SU-DHL-6 (cell line): ENCODE measurements at regions not wholly inside any gene's neighbourhood (a gene's known extent, or its start where the extent isn't known, plus 50 kb on each side); places are given as distances from the start of the nearest gene placed in this dataset.

Experiments
- H2AFZ ChIP-seq: fragments of 200-600 bp; sonication (generic); 2 replicates; pipeline ENCODE4 v1.6.1; 2014; ENCODE audit warnings: low read depth, mild to moderate bottlenecking, moderate library complexity, mixed read lengths, antibody characterized with exemption, low read length; ENCODE audit not compliant: severe bottlenecking
- H3F3A ChIP-seq: fragments of 200-600 bp; shearing (Covaris generic); 2 replicates; pipeline ENCODE4 v1.6.0; 2016; ENCODE audit warnings: antibody characterized with exemption, mild to moderate bottlenecking; ENCODE audit not compliant: insufficient read depth
- H3K27ac ChIP-seq: fragments of 200-600 bp; sonication (generic); 2 replicates; pipeline ENCODE4 v1.5.1; 2016; ENCODE audit warnings: low read depth, mild to moderate bottlenecking, low read length, moderate library complexity, mixed read lengths
- H3K27me3 ChIP-seq: fragments of 200-600 bp; sonication (generic), shearing (Covaris generic); 2 replicates; pipeline ENCODE4 v1.6.0; 2014; ENCODE audit warnings: mild to moderate bottlenecking, low read length
- H3K36me3 ChIP-seq: fragments of 200-600 bp; sonication (generic); 2 replicates; pipeline ENCODE4 v1.6.1; 2014; ENCODE audit warnings: mild to moderate bottlenecking, low read length, mixed read lengths
- H3K4me2 ChIP-seq: fragments of 300-600, 200-600 bp; shearing (Covaris generic), sonication (generic); 2 replicates; pipeline ENCODE4 v1.6.0; 2014; ENCODE audit warnings: low read length, low read depth, mild to moderate bottlenecking; ENCODE audit not compliant: poor library complexity, severe bottlenecking
- H3K4me3 ChIP-seq: fragments of 200-600 bp; sonication (generic); 2 replicates; pipeline ENCODE4 v1.5.1; 2014; ENCODE audit warnings: antibody characterized with exemption, low read length, mild to moderate bottlenecking, mixed read lengths; ENCODE audit not compliant: insufficient read depth, poor library complexity, severe bottlenecking
- H3K79me2 ChIP-seq: fragments of 200-600 bp; sonication (generic); 2 replicates; pipeline ENCODE4 v1.6.1; 2014; ENCODE audit warnings: mild to moderate bottlenecking, low read length, moderate library complexity; ENCODE audit not compliant: insufficient read depth
- H3K9ac ChIP-seq: fragments of 200-600 bp; sonication (generic); 2 replicates; pipeline ENCODE4 v1.7.0; 2014; ENCODE audit warnings: mild to moderate bottlenecking, low read length
- H3K9me2 ChIP-seq: fragments of 200-600 bp; sonication (generic); replicated peaks from 2 replicates; pipeline ENCODE4 v1.6.1; 2014; ENCODE audit warnings: low read length; ENCODE audit not compliant: insufficient read depth
- H3K9me3 ChIP-seq: fragments of 200-600 bp; sonication (generic); 2 replicates; pipeline ENCODE4 v1.6.1; 2014; ENCODE audit warnings: low read length, mixed read lengths; ENCODE audit not compliant: insufficient read depth
- H4K20me1 ChIP-seq: fragments of 200-600 bp; sonication (generic); 2 replicates; pipeline ENCODE4 v1.6.1; 2014; ENCODE audit warnings: low read depth, mild to moderate bottlenecking, antibody characterized with exemption, low read length, moderate library complexity, mixed read lengths
- CTCF ChIP-seq: fragments of 200-600 bp; sonication (generic); IDR thresholded peaks from one replicate; pipeline ENCODE4 v1.5.1; 2017; ENCODE audit warnings: antibody characterized with exemption, mild to moderate bottlenecking, low read length, moderate library complexity; ENCODE audit not compliant: insufficient read depth, poor library complexity, severe bottlenecking
- EZH2phosphoT487 ChIP-seq: fragments of 200-600 bp; sonication (generic), shearing (Covaris generic); conservative IDR thresholded peaks from 2 replicates; pipeline ENCODE4 v1.6.1; 2018; ENCODE audit warnings: mild to moderate bottlenecking, antibody characterized with exemption, low read length, moderate library complexity, mixed read lengths

DNA sequence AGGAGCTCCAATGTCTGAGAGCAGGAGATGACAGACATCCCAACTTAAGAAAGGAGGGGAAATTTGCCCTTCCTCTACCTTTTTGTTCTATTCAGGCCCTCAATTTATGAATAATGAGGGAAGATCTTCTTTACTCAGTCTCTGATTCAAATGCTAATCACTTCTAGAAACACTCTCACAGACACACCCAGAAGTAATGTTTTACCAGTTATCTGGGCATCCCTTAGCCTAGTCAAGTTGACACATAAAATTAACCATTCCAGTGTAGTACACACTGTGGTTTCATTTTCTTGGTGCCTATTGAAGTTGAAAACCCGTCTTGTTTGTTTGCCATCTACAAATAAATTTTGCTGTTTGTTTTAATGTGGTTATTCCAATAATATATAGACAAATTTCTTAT is 167.6 kb downstream of the PCSK1 start:
- TF ChIP-seq CTCF (no peak), EZH2phosphoT487 (no peak)
- H3K79me2 ChIP-seq, result no peaks in the 10 kb centered on the region
- H3K36me3 ChIP-seq, result no peaks in the 10 kb centered on the region
- no peak overlapping the region for H2AFZ ChIP-seq
- no peaks in the 10 kb centered on the region for H3K27me3 ChIP-seq
- H3K9ac ChIP-seq, result no peak overlapping the region
- no peaks in the 10 kb centered on the region for H3K9me2 ChIP-seq
- no peak overlapping the region for H3K27ac ChIP-seq
- H3K4me3 ChIP-seq, result no peak overlapping the region
- no peaks in the 10 kb centered on the region for H3F3A ChIP-seq
- no peaks in the 10 kb centered on the region for H3K9me3 ChIP-seq
- no peak overlapping the region for H3K4me2 ChIP-seq
- H4K20me1 ChIP-seq, result no peaks in the 10 kb centered on the region

- Histone ChIP-seq H3K9ac (no peak overlapping the region), H3K9me2 (no peaks in the 10 kb centered on the region), H4K20me1 (no peaks in the 10 kb centered on the region), H3K36me3 (no peaks in the 10 kb centered on the region), H3K9me3 (no peaks in the 10 kb centered on the region), H2AFZ (no peak overlapping the region), H3K4me3 (no peak overlapping the region), H3F3A (no peaks in the 10 kb centered on the region), H3K4me2 (no peak overlapping the region), H3K79me2 (no peaks in the 10 kb centered on the region), H3K27ac (no peak overlapping the region), H3K27me3 (no peaks in the 10 kb centered on the region)
- no peak for TF ChIP-seq CTCF
- no peak for TF ChIP-seq EZH2phosphoT487
Measured at GRCh38 chr5:96264047-96264446, 169.0 kb downstream of the PCSK1 start.

GRCh38 chr5:96262105-96262504 is 170.9 kb downstream of the PCSK1 start:
- Histone ChIP-seq H3F3A (no peaks in the 10 kb centered on the region), H4K20me1 (no peaks in the 10 kb centered on the region), H3K27me3 (no peaks in the 10 kb centered on the region), H3K79me2 (no peaks in the 10 kb centered on the region), H2AFZ (no peak overlapping the region), H3K9ac (no peak overlapping the region), H3K4me2 (no peak overlapping the region), H3K36me3 (no peaks in the 10 kb centered on the region), H3K27ac (no peak overlapping the region), H3K9me2 (no peaks in the 10 kb centered on the region), H3K4me3 (no peak overlapping the region), H3K9me3 (no peaks in the 10 kb centered on the region)
- no peak for TF ChIP-seq EZH2phosphoT487
- TF ChIP-seq CTCF, result no peak

DNA sequence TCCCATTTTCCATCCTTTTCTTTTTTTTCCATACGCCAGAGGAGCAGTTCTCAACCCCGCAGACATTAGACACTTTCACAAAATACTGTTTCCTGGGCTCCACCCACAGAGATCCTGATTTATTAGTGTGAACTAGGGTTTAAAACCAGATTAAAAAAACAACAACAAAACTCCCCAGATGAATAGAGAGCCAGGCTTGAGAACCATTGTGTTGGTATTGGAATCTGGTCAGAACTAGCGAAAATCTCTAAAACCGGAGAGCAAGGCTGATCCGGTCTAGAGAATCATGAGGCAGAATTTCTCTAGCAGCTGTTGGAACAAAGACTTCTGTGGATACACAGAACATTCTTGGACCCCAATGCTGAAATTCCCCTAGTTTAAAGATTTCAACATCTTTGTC is 173.0 kb downstream of the PCSK1 start:
- Histone ChIP-seq H3K36me3 (no peaks in the 10 kb centered on the region), H3K4me2 (no peak overlapping the region), H3K9me3 (no peaks in the 10 kb centered on the region), H3K27me3 (no peaks in the 10 kb centered on the region), H4K20me1 (no peaks in the 10 kb centered on the region), H3F3A (no peaks in the 10 kb centered on the region), H2AFZ (no peak overlapping the region), H3K79me2 (no peaks in the 10 kb centered on the region), H3K9ac (no peak overlapping the region), H3K4me3 (no peak overlapping the region), H3K27ac (no peak overlapping the region), H3K9me2 (no peaks in the 10 kb centered on the region)
- TF ChIP-seq EZH2phosphoT487, result no peak
- TF ChIP-seq CTCF, result no peak
